SU-DHL-6 (cell line): ENCODE measurements at regions not wholly inside any gene's neighbourhood (a gene's known extent, or its start where the extent isn't known, plus 50 kb on each side); places are given as distances from the start of the nearest gene placed in this dataset.

Experiments used
- H2AFZ ChIP-seq: fragments of 200-600 bp; sonication (generic); 2 replicates; pipeline ENCODE4 v1.6.1; 2014; ENCODE audit warnings: low read depth, mild to moderate bottlenecking, moderate library complexity, mixed read lengths, antibody characterized with exemption, low read length; ENCODE audit not compliant: severe bottlenecking
- H3F3A ChIP-seq: fragments of 200-600 bp; shearing (Covaris generic); 2 replicates; pipeline ENCODE4 v1.6.0; 2016; ENCODE audit warnings: antibody characterized with exemption, mild to moderate bottlenecking; ENCODE audit not compliant: insufficient read depth
- H3K27ac ChIP-seq: fragments of 200-600 bp; sonication (generic); 2 replicates; pipeline ENCODE4 v1.5.1; 2016; ENCODE audit warnings: low read depth, mild to moderate bottlenecking, low read length, moderate library complexity, mixed read lengths
- H3K27me3 ChIP-seq: fragments of 200-600 bp; sonication (generic), shearing (Covaris generic); 2 replicates; pipeline ENCODE4 v1.6.0; 2014; ENCODE audit warnings: mild to moderate bottlenecking, low read length
- H3K36me3 ChIP-seq: fragments of 200-600 bp; sonication (generic); 2 replicates; pipeline ENCODE4 v1.6.1; 2014; ENCODE audit warnings: mild to moderate bottlenecking, low read length, mixed read lengths
- H3K4me2 ChIP-seq: fragments of 300-600, 200-600 bp; shearing (Covaris generic), sonication (generic); 2 replicates; pipeline ENCODE4 v1.6.0; 2014; ENCODE audit warnings: low read length, low read depth, mild to moderate bottlenecking; ENCODE audit not compliant: poor library complexity, severe bottlenecking
- H3K4me3 ChIP-seq: fragments of 200-600 bp; sonication (generic); 2 replicates; pipeline ENCODE4 v1.5.1; 2014; ENCODE audit warnings: antibody characterized with exemption, low read length, mild to moderate bottlenecking, mixed read lengths; ENCODE audit not compliant: insufficient read depth, poor library complexity, severe bottlenecking
- H3K79me2 ChIP-seq: fragments of 200-600 bp; sonication (generic); 2 replicates; pipeline ENCODE4 v1.6.1; 2014; ENCODE audit warnings: mild to moderate bottlenecking, low read length, moderate library complexity; ENCODE audit not compliant: insufficient read depth
- H3K9ac ChIP-seq: fragments of 200-600 bp; sonication (generic); 2 replicates; pipeline ENCODE4 v1.7.0; 2014; ENCODE audit warnings: mild to moderate bottlenecking, low read length
- H3K9me2 ChIP-seq: fragments of 200-600 bp; sonication (generic); replicated peaks from 2 replicates; pipeline ENCODE4 v1.6.1; 2014; ENCODE audit warnings: low read length; ENCODE audit not compliant: insufficient read depth
- H3K9me3 ChIP-seq: fragments of 200-600 bp; sonication (generic); 2 replicates; pipeline ENCODE4 v1.6.1; 2014; ENCODE audit warnings: low read length, mixed read lengths; ENCODE audit not compliant: insufficient read depth
- H4K20me1 ChIP-seq: fragments of 200-600 bp; sonication (generic); 2 replicates; pipeline ENCODE4 v1.6.1; 2014; ENCODE audit warnings: low read depth, mild to moderate bottlenecking, antibody characterized with exemption, low read length, moderate library complexity, mixed read lengths
- EZH2phosphoT487 ChIP-seq: fragments of 200-600 bp; sonication (generic), shearing (Covaris generic); conservative IDR thresholded peaks from 2 replicates; pipeline ENCODE4 v1.6.1; 2018; ENCODE audit warnings: mild to moderate bottlenecking, antibody characterized with exemption, low read length, moderate library complexity, mixed read lengths
- TF ChIP-seq, protein P1 (sequence below): fragments of 200-600 bp; sonication (generic); IDR thresholded peaks from one replicate; pipeline ENCODE4 v1.5.1; 2017; ENCODE audit warnings: antibody characterized with exemption, mild to moderate bottlenecking, low read length, moderate library complexity; ENCODE audit not compliant: insufficient read depth, poor library complexity, severe bottlenecking

GRCh38 chr10:128281861-128282260 lies 155.6 kb upstream of the MKI67 start:
- Histone ChIP-seq H3K79me2 (no peaks in the 10 kb centered on the region), H3K9ac (no peak overlapping the region), H4K20me1 (no peaks in the 10 kb centered on the region), H3K9me3 (no peaks in the 10 kb centered on the region), H3F3A (no peaks in the 10 kb centered on the region), H3K27me3 (no peaks in the 10 kb centered on the region), H3K9me2 (no peaks in the 10 kb centered on the region), H3K4me3 (no peak overlapping the region), H2AFZ (no peak overlapping the region), H3K27ac (no peak overlapping the region), H3K4me2 (no peak overlapping the region), H3K36me3 (no peaks in the 10 kb centered on the region)
- TF ChIP-seq, protein P1, sequence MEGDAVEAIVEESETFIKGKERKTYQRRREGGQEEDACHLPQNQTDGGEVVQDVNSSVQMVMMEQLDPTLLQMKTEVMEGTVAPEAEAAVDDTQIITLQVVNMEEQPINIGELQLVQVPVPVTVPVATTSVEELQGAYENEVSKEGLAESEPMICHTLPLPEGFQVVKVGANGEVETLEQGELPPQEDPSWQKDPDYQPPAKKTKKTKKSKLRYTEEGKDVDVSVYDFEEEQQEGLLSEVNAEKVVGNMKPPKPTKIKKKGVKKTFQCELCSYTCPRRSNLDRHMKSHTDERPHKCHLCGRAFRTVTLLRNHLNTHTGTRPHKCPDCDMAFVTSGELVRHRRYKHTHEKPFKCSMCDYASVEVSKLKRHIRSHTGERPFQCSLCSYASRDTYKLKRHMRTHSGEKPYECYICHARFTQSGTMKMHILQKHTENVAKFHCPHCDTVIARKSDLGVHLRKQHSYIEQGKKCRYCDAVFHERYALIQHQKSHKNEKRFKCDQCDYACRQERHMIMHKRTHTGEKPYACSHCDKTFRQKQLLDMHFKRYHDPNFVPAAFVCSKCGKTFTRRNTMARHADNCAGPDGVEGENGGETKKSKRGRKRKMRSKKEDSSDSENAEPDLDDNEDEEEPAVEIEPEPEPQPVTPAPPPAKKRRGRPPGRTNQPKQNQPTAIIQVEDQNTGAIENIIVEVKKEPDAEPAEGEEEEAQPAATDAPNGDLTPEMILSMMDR = no peak
- no peak for TF ChIP-seq EZH2phosphoT487

GRCh38 chr10:128286141-128286761 lies 160.0 kb upstream of the MKI67 start:
- no peak overlapping the region for H3K9ac ChIP-seq
- H3K9me2 ChIP-seq = no peaks in the 10 kb centered on the region
- no peaks in the 10 kb centered on the region for H4K20me1 ChIP-seq
- TF ChIP-seq, protein P1 = no peak
- no peak for TF ChIP-seq EZH2phosphoT487
- H3K4me3 ChIP-seq = no peak overlapping the region
- H3K4me2 ChIP-seq = no peak overlapping the region
- no peak overlapping the region for H3K27ac ChIP-seq
- H2AFZ ChIP-seq = no peak overlapping the region
- no peaks in the 10 kb centered on the region for H3K9me3 ChIP-seq
- no peaks in the 10 kb centered on the region for H3K36me3 ChIP-seq
- no peaks in the 10 kb centered on the region for H3K79me2 ChIP-seq
- H3F3A ChIP-seq = no peaks in the 10 kb centered on the region
- H3K27me3 ChIP-seq = no peaks in the 10 kb centered on the region

GRCh38 chr10:128286762-128287500 lies 160.7 kb upstream of the MKI67 start:
- no peak overlapping the region for H3K9ac ChIP-seq
- H3K9me2 ChIP-seq = no peaks in the 10 kb centered on the region
- no peak overlapping the region for H3K4me3 ChIP-seq
- no peaks in the 10 kb centered on the region for H3K36me3 ChIP-seq
- H3K27me3 ChIP-seq = no peaks in the 10 kb centered on the region
- H3K9me3 ChIP-seq = no peaks in the 10 kb centered on the region
- no peaks in the 10 kb centered on the region for H3K79me2 ChIP-seq
- H4K20me1 ChIP-seq = no peaks in the 10 kb centered on the region
- no peak overlapping the region for H2AFZ ChIP-seq
- no peaks in the 10 kb centered on the region for H3F3A ChIP-seq
- TF ChIP-seq, protein P1 = no peak
- TF ChIP-seq EZH2phosphoT487 = no peak
- H3K27ac ChIP-seq = no peak overlapping the region
- no peak overlapping the region for H3K4me2 ChIP-seq
